ENCODE measurements at regions not wholly inside any gene's neighbourhood (a gene's known extent, or its start where the extent isn't known, plus 50 kb on each side); places are given as distances from the start of the nearest gene placed in this dataset.
A peak's percentile ranks its signal among the peaks of the same experiment; 100 is the strongest.
"Not testable (repeated sequence)": the region's sequence is repeated elsewhere in the genome, so short reads cannot be mapped to it uniquely, and the experiment has no call there.

- DNase-seq (ENCODE audit: low spot score), result peak; percentile 17
Observed at GRCh38 chr6:166724576-166724975, 97.5 kb upstream of the RPS6KA2 start.

- DNase-seq (ENCODE audit: low spot score), result no peak
Observed at GRCh38 chr6:166722785-166723184, 95.7 kb upstream of the RPS6KA2 start.

GRCh38 chr6:166721576-166721975 lies 94.5 kb upstream of the RPS6KA2 start:
- no peak for DNase-seq (ENCODE audit: low spot score)

- DNase-seq (ENCODE audit: low spot score), result no peak
Observed at GRCh38 chr6:166720856-166721255, 93.8 kb upstream of the RPS6KA2 start.

- no peak for DNase-seq (ENCODE audit: low spot score)
Observed at GRCh38 chr6:166719019-166719418, 92.0 kb upstream of the RPS6KA2 start.

- DNase-seq (ENCODE audit: low spot score), result peak; percentile 46
Observed at GRCh38 chr6:166718516-166718915, 91.5 kb upstream of the RPS6KA2 start.

- no peak for DNase-seq (ENCODE audit: low spot score)
Observed at GRCh38 chr6:166716910-166717617, 90.0 kb upstream of the RPS6KA2 start.

GRCh38 chr6:166715992-166716391 lies 88.9 kb upstream of the RPS6KA2 start:
- no peak for DNase-seq (ENCODE audit: low spot score)

GRCh38 chr6:166715065-166715464 lies 88.0 kb upstream of the RPS6KA2 start:
- no peak for DNase-seq (ENCODE audit: low spot score)

- DNase-seq (ENCODE audit: low spot score), result no peak
Observed at GRCh38 chr6:166714581-166714980, 87.5 kb upstream of the RPS6KA2 start.

GRCh38 chr6:166714187-166714510 lies 87.1 kb upstream of the RPS6KA2 start:
- DNase-seq (ENCODE audit: low spot score), result no peak

GRCh38 chr6:166713434-166714186 lies 86.6 kb upstream of the RPS6KA2 start:
- DNase-seq (ENCODE audit: low spot score), result no peak

GRCh38 chr6:166712286-166713228 lies 85.5 kb upstream of the RPS6KA2 start:
- DNase-seq (ENCODE audit: low spot score), result peak; percentile 46

GRCh38 chr6:166710084-166710483 lies 83.0 kb upstream of the RPS6KA2 start:
- DNase-seq (ENCODE audit: low spot score), result no peak

- DNase-seq (ENCODE audit: low spot score), result no peak
Observed at GRCh38 chr6:166708460-166708859, 81.4 kb upstream of the RPS6KA2 start.

- DNase-seq (ENCODE audit: low spot score), result peak; percentile 41
Observed at GRCh38 chr6:166707045-166707444, 80.0 kb upstream of the RPS6KA2 start.

GRCh38 chr6:166705069-166705468 lies 78.0 kb upstream of the RPS6KA2 start:
- DNase-seq (ENCODE audit: low spot score), result no peak

- DNase-seq (ENCODE audit: low spot score), result no peak
Observed at GRCh38 chr6:166704171-166704570, 77.1 kb upstream of the RPS6KA2 start.

GRCh38 chr6:166703149-166703710 lies 76.2 kb upstream of the RPS6KA2 start:
- no peak for DNase-seq (ENCODE audit: low spot score)

- not testable (repeated sequence) for DNase-seq (ENCODE audit: low spot score)
Observed at GRCh38 chr6:166701424-166701823, 74.4 kb upstream of the RPS6KA2 start.

- DNase-seq (ENCODE audit: low spot score), result not testable (repeated sequence)
Observed at GRCh38 chr6:166700871-166701270, 73.8 kb upstream of the RPS6KA2 start.

- no peak for DNase-seq (ENCODE audit: low spot score)
Observed at GRCh38 chr6:166697113-166697512, 70.1 kb upstream of the RPS6KA2 start.

Data from hematopoietic multipotent progenitor cell treated with erythropoietin and hydrocortisone succinate and interleukin-3 and kit ligand, for 17 days (in vitro differentiated cells).